Heart left ventricle (tissue), 16 donors: ENCODE measurements at regions not wholly inside any gene's neighbourhood (a gene's known extent, or its start where the extent isn't known, plus 50 kb on each side); places are given as distances from the start of the nearest gene placed in this dataset.
"Not testable (repeated sequence)": the region's sequence is repeated elsewhere in the genome, so short reads cannot be mapped to it uniquely, and the experiment has no call there.

Source experiments
- ATAC-seq, 4 donors: fragments of 200-7000 bp; cut with Tn5 transposase; one replicate each; pipeline ENCODE4 v1.9.1; 2020 to 2022; ENCODE audit warnings: moderate library complexity in 4 of 4, mild to moderate bottlenecking in 3 of 4, moderate number of reproducible peaks in 1 of 4
- DNase-seq, 5 donors: peaks; one replicate each; pipeline ENCODE4 v3.0.0-alpha.2; 2020
- H3K27ac ChIP-seq, 12 donors: fragments of 200-600 bp; sonication (generic) in 4 of 12; one replicate each; pipeline versions ENCODE4 v1.5.0 to v1.8.0; 2016 to 2022; ENCODE audit warnings: mild to moderate bottlenecking in 2 of 12
- H3K27me3 ChIP-seq, 9 donors: fragments of 200-600 bp; sonication (generic) in 2 of 9; one replicate each; pipeline versions ENCODE4 v1.5.1 to v1.8.0; 2016 to 2022; ENCODE audit warnings: mild to moderate bottlenecking in 3 of 9
- H3K36me3 ChIP-seq, 9 donors: fragments of 200-600 bp; sonication (generic) in 2 of 9; one replicate each; pipeline versions ENCODE4 v1.5.0 to v1.8.0; 2018 to 2022; ENCODE audit warnings: mild to moderate bottlenecking in 2 of 9
- H3K4me1 ChIP-seq, 12 donors: fragments of 200-600 bp; sonication (generic) in 4 of 12; one replicate each; pipeline versions ENCODE4 v1.5.0 to v1.8.0; 2016 to 2022; ENCODE audit warnings: mild to moderate bottlenecking in 3 of 12
- H3K4me3 ChIP-seq, 12 donors: fragments of 200-600 bp; sonication (generic) in 4 of 12; one replicate each; pipeline versions ENCODE4 v1.5.0 to v1.8.0; 2017 to 2022; ENCODE audit warnings: mild to moderate bottlenecking in 9 of 12, moderate library complexity in 4 of 12
- H3K9me3 ChIP-seq, 12 donors: fragments of 200-600 bp; sonication (generic) in 4 of 12; one replicate each; pipeline versions ENCODE4 v1.5.0 to v1.8.0; 2016 to 2022; ENCODE audit warnings: mild to moderate bottlenecking in 1 of 12
- CTCF ChIP-seq, 12 donors: fragments of 200-600 bp; sonication (generic) in 4 of 12; IDR thresholded peaks; one replicate each; pipeline versions ENCODE4 v1.5.0 to v1.8.0; 2018 to 2022; ENCODE audit warnings: antibody characterized with exemption in 12 of 12, mild to moderate bottlenecking in 5 of 12
- POLR2A ChIP-seq, 2 donors: fragments of 450-650 bp; IDR thresholded peaks; one replicate each; pipeline ENCODE4 v1.6.1; 2017; ENCODE audit warnings: antibody characterized with exemption in 2 of 2, mild to moderate bottlenecking in 2 of 2, moderate library complexity in 2 of 2
- WGBS, 4 donors: extraction: QIAGEN DNeasy Blood & Tissue Kit in 2 of 4; methylation state at CpG; one replicate each; pipeline versions ENCODE4 v1.1.5 to v1.1.7; 2013 to 2018; 5-methylcytosine and 5-hydroxymethylcytosine counted together
- intact Hi-C, 10 donors: fragments of 100-400 bp; cut with DNase I; formaldehyde crosslinking; loops; one replicate each; pipeline versions ENCODE4 v1.11.1 to v1.14.2; 2022
- donor health status: ischemic (EF 13 %, LVEDD 7.1; RV severe dilation, severe dysfunction).
- donor health status: healthy with polysubstance abuse.
- donor health status: DM: no; HTN: yes; CAD: no.
- donor health status: DM: no; HTN: no; CAD: no.
- donor health status: ischemic (EF 25% LVEDD 6.9; RV normal size, moderate dysfunction).
- donor health status: ischemic (EF 25% LVEDD 5.7; RV mildly dilated, moderate dysfunction).
- donor health status: healthy.
- donor health status: DM: yes; HTN: yes; CAD: no.
- donor health status: ischemic (EF 35%, LVEDD 5.7; RV mildly dilated, moderate dysfunction).
- donor health status: nonischemic (EF 11% LVEDD 7.7; RV severe dilation, severe dysfunction).
- donor health status: DM: yes; HTN: yes; CAD: no.
- donor health status: PGD.
- donor health status: ischemic (EF 29% LVEDD 5.4; RV normal size, mild dysfunction).
- donor health status: nonischemic (EF 23%, LVEDD 6.1; RV moderate dilation, normal function).

GRCh38 chr1:98556521-98557158, 104.9 kb upstream of the SNX7 start:
- DNase-seq (no peak), ATAC-seq (no peak)
- Histone ChIP-seq H3K9me3 (no peaks in the 10 kb centered on the region), H3K4me3 (no peak overlapping the region), H3K4me1 (no peaks in the 10 kb centered on the region), H3K27ac (no peak overlapping the region), H3K36me3 (no peaks in the 10 kb centered on the region), H3K27me3 (no peaks in the 10 kb centered on the region)
- TF ChIP-seq CTCF (IDR thresholded peaks at IDR 0.05) (peak in 10 of 12 donors; percentile 4 to 53 (median 34)), POLR2A (IDR thresholded peaks at IDR 0.05) (no peak)
- 55 to 67% (median 58%) methylated on average over 2 of the region's 2 CpGs for WGBS, 4 donors
- intact Hi-C loops, result no loop called here

- 86 to 95% (median 89%) methylated on average over 1 of the region's 1 CpG for WGBS, 4 donors
Measured at GRCh38 chr1:98555814-98556213, 105.7 kb upstream of the SNX7 start.

GRCh38 chr1:98552576-98553074, 108.9 kb upstream of the SNX7 start:
- H3K4me1 ChIP-seq, ATAC-seq, H3K27me3 ChIP-seq, H3K4me3 ChIP-seq, H3K36me3 ChIP-seq, H3K27ac ChIP-seq, DNase-seq, intact Hi-C loops, H3K9me3 ChIP-seq: not testable (repeated sequence)
- 36 to 50% (median 38%) methylated on average over 5 of the region's 5 CpGs for WGBS, 4 donors

More at GRCh38 chr1:98555814-98556213, 105.7 kb upstream of the SNX7 start:
- Histone ChIP-seq H3K9me3 (no peaks in the 10 kb centered on the region), H3K36me3 (no peaks in the 10 kb centered on the region), H3K27me3 (no peaks in the 10 kb centered on the region), H3K4me1 (no peaks in the 10 kb centered on the region), H3K4me3 (no peak overlapping the region), H3K27ac (no peak overlapping the region)
- TF ChIP-seq POLR2A (IDR thresholded peaks at IDR 0.05), result no peak
- TF ChIP-seq CTCF (IDR thresholded peaks at IDR 0.05), result no peak
- DNase-seq, result no peak
- no peak for ATAC-seq
- intact Hi-C loops, result no loop called here

- ATAC-seq (no peak), DNase-seq (no peak)
- H3K4me1 ChIP-seq, result no peaks in the 10 kb centered on the region
- H3K27ac ChIP-seq, result no peak overlapping the region
- no peaks in the 10 kb centered on the region for H3K36me3 ChIP-seq
- H3K27me3 ChIP-seq, result no peaks in the 10 kb centered on the region
- no peak for TF ChIP-seq CTCF (IDR thresholded peaks at IDR 0.05)
- TF ChIP-seq POLR2A (IDR thresholded peaks at IDR 0.05), result no peak
- no peak overlapping the region for H3K4me3 ChIP-seq
- H3K9me3 ChIP-seq, result no peaks in the 10 kb centered on the region
- WGBS, 4 donors, result 63 to 75% (median 71%) methylated on average over 1 of the region's 1 CpG
- intact Hi-C loops, result no loop called here
Measured at GRCh38 chr1:98550076-98550475, 111.4 kb upstream of the SNX7 start.

GRCh38 chr1:98546319-98546718, 115.2 kb upstream of the SNX7 start:
- TF ChIP-seq CTCF (IDR thresholded peaks at IDR 0.05) (no peak), POLR2A (IDR thresholded peaks at IDR 0.05) (no peak)
- H3K27me3 ChIP-seq, result no peaks in the 10 kb centered on the region
- no peak for DNase-seq
- H3K4me3 ChIP-seq, result no peak overlapping the region
- H3K27ac ChIP-seq, result no peak overlapping the region
- intact Hi-C loops, result no loop called here
- no peaks in the 10 kb centered on the region for H3K36me3 ChIP-seq
- H3K9me3 ChIP-seq, result no peaks in the 10 kb centered on the region
- ATAC-seq, result no peak
- H3K4me1 ChIP-seq, result no peaks in the 10 kb centered on the region
